AG04450 (cell line): ENCODE measurements at regions not wholly inside any gene's neighbourhood (a gene's known extent, or its start where the extent isn't known, plus 50 kb on each side); places are given as distances from the start of the nearest gene placed in this dataset.

Experiments used
- CTCF ChIA-PET: fragments of 300-600, 350-600 bp; formaldehyde crosslinking; extraction: SDS; loops from one replicate; lab custom pipeline; 2022; ENCODE audit warnings: antibody characterized with exemption, inconsistent platforms; lab: Charles Lee
- POLR2A ChIA-PET: fragments of 350-600 bp; formaldehyde crosslinking; extraction: SDS; loops from one replicate; lab custom pipeline; 2021; ENCODE audit warnings: antibody characterized with exemption, inconsistent platforms; lab: Yijun Ruan, JAX
- DNase-seq: peaks from one replicate; pipeline ENCODE4 v3.0.0-alpha.2; 2011; ENCODE audit warnings: low read depth, low spot score
- H3K27ac ChIP-seq: one replicate; pipeline ENCODE4 v1.5.1; 2012; ENCODE audit warnings: low read depth, low read length, control low read depth
- H3K27me3 ChIP-seq: one replicate; pipeline ENCODE4 v1.6.0; 2012; ENCODE audit warnings: low read length; ENCODE audit not compliant: control insufficient read depth, insufficient read depth
- H3K4me3 ChIP-seq: 2 replicates; pipeline ENCODE4 v1.5.1; 2011; ENCODE audit warnings: mild to moderate bottlenecking, low read depth, low read length, control low read depth
- H3K9me3 ChIP-seq: 2 replicates; pipeline ENCODE4 v1.5.1; 2012; ENCODE audit warnings: low read length; ENCODE audit not compliant: control insufficient read depth, insufficient read depth
- CTCF ChIP-seq: IDR thresholded peaks from 2 replicates; pipeline ENCODE4 v1.5.1; 2011; ENCODE audit warnings: low read depth, low read length, control low read depth, inconsistent platforms

- ChIA-PET CTCF (no interaction called here), POLR2A (no interaction called here)
- Histone ChIP-seq H3K27ac (no peak overlapping the region), H3K27me3 (no peaks in the 10 kb centered on the region), H3K4me3 (no peak overlapping the region), H3K9me3 (no peaks in the 10 kb centered on the region; the same call in 1 of the 2 replicates)
- DNase-seq = no peak
- TF ChIP-seq CTCF = no peak
Observed at GRCh38 chr7:85424298-85424697, 237.4 kb upstream of the SEMA3D start.

DNA sequence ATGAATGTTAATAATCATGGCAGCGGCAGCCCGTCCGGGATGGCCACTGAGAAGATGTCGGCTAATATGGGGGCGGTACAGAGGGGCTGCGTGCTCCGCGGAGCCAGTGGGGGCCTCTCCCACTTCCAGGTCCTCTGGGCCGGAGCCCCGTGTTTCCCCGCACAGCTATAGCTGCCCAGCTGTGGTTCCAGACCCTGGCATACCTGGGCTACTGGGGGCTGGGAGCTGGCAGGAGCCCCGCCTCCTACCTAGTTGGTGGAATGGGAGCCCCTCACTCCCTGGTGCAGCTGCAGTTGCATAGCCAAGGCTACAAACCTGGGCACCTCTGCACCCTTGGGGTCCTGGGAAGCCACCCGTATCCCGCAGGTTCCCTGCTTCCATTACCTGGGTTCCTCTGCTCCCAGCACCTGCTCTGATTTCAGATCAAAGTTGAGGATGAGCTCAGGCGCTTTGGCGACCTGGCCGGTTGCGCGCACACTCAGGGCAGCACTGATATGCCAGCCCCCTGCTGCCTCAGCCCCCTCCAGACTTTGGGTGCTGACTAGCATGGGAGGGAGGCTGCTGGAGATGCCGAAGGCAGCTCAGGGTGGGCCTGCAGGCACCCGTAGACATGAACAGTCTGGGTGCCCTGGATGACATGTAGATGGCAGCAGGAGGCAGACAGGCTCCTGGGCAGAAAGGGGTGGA, 236.5 kb upstream of the SEMA3D start:
- Histone ChIP-seq H3K9me3 (no peaks in the 10 kb centered on the region; the same call in 1 of the 2 replicates), H3K27me3 (no peaks in the 10 kb centered on the region), H3K27ac (no peak overlapping the region), H3K4me3 (no peak overlapping the region)
- CTCF ChIA-PET = no interaction called here
- POLR2A ChIA-PET = no interaction called here
- TF ChIP-seq CTCF = no peak
- DNase-seq = no peak

GRCh38 chr7:85415743-85416142, 228.9 kb upstream of the SEMA3D start:
- no peak overlapping the region for H3K27ac ChIP-seq
- ChIA-PET POLR2A (no interaction called here), CTCF (no interaction called here)
- H3K9me3 ChIP-seq = no peaks in the 10 kb centered on the region
- no peak for TF ChIP-seq CTCF
- H3K27me3 ChIP-seq = no peaks in the 10 kb centered on the region
- DNase-seq = no peak
- no peak overlapping the region for H3K4me3 ChIP-seq

DNA sequence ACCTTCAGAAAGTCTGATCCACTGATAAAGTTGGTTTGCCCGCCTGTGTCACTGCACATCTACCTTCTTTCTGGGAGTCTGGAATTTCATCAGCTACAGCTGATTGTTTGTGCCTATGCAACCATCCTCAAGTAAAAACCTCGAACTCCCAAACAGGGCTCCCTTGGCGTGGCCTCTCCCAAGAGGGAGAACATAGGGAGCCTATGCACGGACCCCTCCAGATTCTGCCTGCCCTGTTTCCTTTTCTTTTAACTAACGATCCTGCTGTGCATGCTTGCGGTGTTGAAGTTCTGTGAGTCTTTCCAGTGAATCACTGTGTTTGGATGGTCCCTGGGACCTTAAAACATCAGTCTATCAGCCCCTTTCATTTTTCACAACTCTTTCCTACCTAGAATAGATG, 226.9 kb upstream of the SEMA3D start:
- Histone ChIP-seq H3K9me3 (no peaks in the 10 kb centered on the region), H3K27ac (no peak overlapping the region), H3K27me3 (no peaks in the 10 kb centered on the region), H3K4me3 (no peak overlapping the region)
- no peak for DNase-seq
- no peak for TF ChIP-seq CTCF
- CTCF ChIA-PET = no interaction called here
- POLR2A ChIA-PET = no interaction called here

DNA sequence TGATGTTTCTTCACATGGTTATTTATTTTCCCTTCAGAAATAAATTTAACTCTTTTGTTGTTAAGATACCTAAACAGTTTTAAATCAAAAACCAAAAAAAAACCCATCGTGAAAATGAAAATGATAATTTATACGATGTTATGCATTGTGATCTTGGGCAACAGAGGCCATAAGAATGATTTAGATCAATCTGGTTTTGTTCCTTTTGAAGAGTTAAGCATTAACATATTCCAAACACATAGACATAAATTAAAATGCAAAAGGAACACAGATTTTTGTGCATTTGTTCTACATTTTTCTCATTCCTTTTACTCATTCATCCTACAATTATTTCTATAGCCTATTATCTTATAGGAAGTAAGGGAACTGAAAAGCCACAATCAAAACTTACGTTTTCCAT, 226.1 kb upstream of the SEMA3D start:
- no peak for TF ChIP-seq CTCF
- Histone ChIP-seq H3K27ac (no peak overlapping the region), H3K4me3 (no peak overlapping the region), H3K27me3 (no peaks in the 10 kb centered on the region), H3K9me3 (no peaks in the 10 kb centered on the region)
- no peak for DNase-seq
- ChIA-PET CTCF (no interaction called here), POLR2A (no interaction called here)
